ENCODE measurements at regions not wholly inside any gene's neighbourhood (a gene's known extent, or its start where the extent isn't known, plus 50 kb on each side); places are given as distances from the start of the nearest gene placed in this dataset.
A peak's percentile ranks its signal among the peaks of the same experiment; 100 is the strongest.

DNA sequence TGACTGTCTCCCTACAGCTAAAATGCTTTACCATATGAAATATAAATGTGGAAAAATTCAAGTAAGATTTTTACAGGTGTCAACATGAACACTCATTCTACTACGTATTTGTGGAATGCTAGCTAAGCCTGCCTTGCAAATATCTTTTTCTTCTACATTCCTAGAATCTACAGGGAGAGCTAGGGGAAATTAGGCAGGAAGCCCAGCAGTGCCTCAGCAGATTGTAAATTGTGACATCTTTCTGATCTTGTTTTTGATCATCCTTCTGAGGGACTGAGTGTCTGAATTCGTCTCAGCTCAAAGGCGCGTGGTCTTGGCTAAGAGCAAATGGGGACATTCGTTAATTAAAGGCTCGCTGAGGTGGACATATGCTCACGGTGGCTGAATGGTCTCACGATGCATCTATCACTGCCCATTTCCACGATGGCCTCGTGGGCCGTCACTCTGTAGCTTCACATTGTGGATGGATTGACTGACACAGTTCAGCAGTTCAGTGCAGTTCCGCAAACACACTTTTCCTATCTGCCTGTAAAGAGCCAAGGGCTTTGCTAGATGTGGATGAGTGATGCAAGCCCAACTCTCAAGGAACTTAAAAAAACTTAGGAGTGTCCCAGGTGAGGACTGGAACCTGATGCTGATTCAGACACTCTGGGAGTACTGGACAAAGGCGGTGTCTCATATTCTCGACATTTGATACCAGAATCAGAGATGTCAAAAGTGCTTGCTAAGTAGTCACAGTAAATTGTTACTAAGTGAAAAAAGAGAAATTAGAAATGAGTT lies 562.5 kb downstream of the EFNB2 start:
- H3K4me3 ChIP-seq (ENCODE audit: low read depth in 1 of 3, low read length in 3 of 3), result no peak overlapping the region
- peaks cover 0 to 1% of the 10 kb centered on the region in 2 donors for H3K9me3 ChIP-seq (ENCODE audit: control insufficient read depth in 2 of 2, insufficient read depth in 1 of 2, low read depth in 1 of 2, low read length in 1 of 2)
- no peak overlapping the region for H3K27ac ChIP-seq (ENCODE audit: low read depth in 1 of 3, low read length in 2 of 3)
- no peak for FAIRE-seq
- whole genome bisulfite sequencing, 3 donors, result 92 to 95% (median 95%) methylated on average over 14 of the region's 14 CpGs
- peaks cover 0 to 14% (median 6%) of the 10 kb centered on the region in 3 donors for H3K4me1 ChIP-seq (ENCODE audit: control insufficient read depth in 3 of 3, insufficient read depth in 2 of 3, low read depth in 1 of 3, low read length in 2 of 3)
- no peaks in the 10 kb centered on the region for H3K27me3 ChIP-seq (ENCODE audit: control insufficient read depth in 3 of 3, insufficient read depth in 3 of 3, low read length in 3 of 3)
- H3K36me3 ChIP-seq (ENCODE audit: control insufficient read depth in 3 of 3, insufficient read depth in 2 of 3, low read depth in 1 of 3, low read length in 3 of 3), result no peaks in the 10 kb centered on the region
- DNase-seq, result no peak

DNA sequence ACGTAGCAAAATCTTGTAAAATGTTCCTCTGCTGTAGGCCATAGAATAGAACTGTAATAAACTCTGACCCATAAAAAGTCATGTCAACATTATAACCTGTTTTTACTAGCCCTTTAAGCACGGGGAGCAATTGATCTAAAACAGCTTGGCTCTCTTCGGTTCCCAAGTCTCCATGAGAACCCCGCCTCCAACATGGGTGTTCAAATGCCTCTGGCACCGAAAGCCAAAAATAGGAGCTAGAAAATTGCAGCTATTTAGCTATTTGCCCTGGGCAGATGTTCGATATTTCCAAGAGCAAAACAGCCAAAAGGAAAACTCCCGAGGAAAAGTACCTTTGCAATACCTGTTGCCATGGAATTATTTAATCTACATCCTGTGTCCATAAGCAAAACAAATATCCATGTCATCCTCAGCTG lies 563.1 kb downstream of the EFNB2 start:
- DNase-seq (peak; percentile 12 to 48), FAIRE-seq (no peak)
- 26 to 48% (median 44%) methylated on average over 7 of the region's 7 CpGs for WGBS, 3 donors
- no peak overlapping the region for H3K4me3 ChIP-seq (ENCODE audit: low read depth in 1 of 3, low read length in 3 of 3)
- no peak overlapping the region for H3K27ac ChIP-seq (ENCODE audit: low read depth in 1 of 3, low read length in 2 of 3)
- H3K27me3 ChIP-seq (ENCODE audit: control insufficient read depth in 3 of 3, insufficient read depth in 3 of 3, low read length in 3 of 3), result no peaks in the 10 kb centered on the region
- H3K36me3 ChIP-seq (ENCODE audit: control insufficient read depth in 3 of 3, insufficient read depth in 2 of 3, low read depth in 1 of 3, low read length in 3 of 3), result no peaks in the 10 kb centered on the region
- peaks cover 0 to 1% of the 10 kb centered on the region in 2 donors for H3K9me3 ChIP-seq (ENCODE audit: control insufficient read depth in 2 of 2, insufficient read depth in 1 of 2, low read depth in 1 of 2, low read length in 1 of 2)
- H3K4me1 ChIP-seq (ENCODE audit: control insufficient read depth in 3 of 3, insufficient read depth in 2 of 3, low read depth in 1 of 3, low read length in 2 of 3), result peaks cover 0 to 14% (median 6%) of the 10 kb centered on the region in 3 donors

DNA sequence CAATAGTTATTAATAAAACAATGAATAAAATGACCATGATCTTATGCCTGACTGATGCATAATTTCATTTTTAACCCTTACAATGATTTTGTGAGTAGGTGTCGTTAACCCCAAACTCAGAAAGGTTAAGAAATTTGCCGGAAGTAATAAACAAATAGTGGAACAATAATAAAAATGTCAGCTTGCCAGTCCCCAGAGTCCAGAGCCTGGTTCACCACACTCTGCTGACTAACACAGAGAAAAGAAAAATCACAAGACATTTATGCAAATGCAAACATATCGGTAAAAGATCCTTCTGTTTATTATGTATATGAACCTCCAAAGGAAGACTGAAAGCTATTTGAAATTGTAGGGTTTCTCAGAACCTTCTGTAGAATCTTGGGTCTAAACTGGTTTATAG lies 563.7 kb downstream of the EFNB2 start:
- peak; percentile 19 to 43 for DNase-seq
- no peak for FAIRE-seq
- peaks cover 0 to 1% of the 10 kb centered on the region in 2 donors for H3K9me3 ChIP-seq (ENCODE audit: control insufficient read depth in 2 of 2, insufficient read depth in 1 of 2, low read depth in 1 of 2, low read length in 1 of 2)
- no peak overlapping the region for H3K4me3 ChIP-seq (ENCODE audit: low read depth in 1 of 3, low read length in 3 of 3)
- no peaks in the 10 kb centered on the region for H3K27me3 ChIP-seq (ENCODE audit: control insufficient read depth in 3 of 3, insufficient read depth in 3 of 3, low read length in 3 of 3)
- peaks cover 0 to 14% (median 6%) of the 10 kb centered on the region in 3 donors for H3K4me1 ChIP-seq (ENCODE audit: control insufficient read depth in 3 of 3, insufficient read depth in 2 of 3, low read depth in 1 of 3, low read length in 2 of 3)
- H3K36me3 ChIP-seq (ENCODE audit: control insufficient read depth in 3 of 3, insufficient read depth in 2 of 3, low read depth in 1 of 3, low read length in 3 of 3), result no peaks in the 10 kb centered on the region
- H3K27ac ChIP-seq (ENCODE audit: low read depth in 1 of 3, low read length in 2 of 3), result no peak overlapping the region
- 36 to 51% (median 48%) methylated on average over 3 of the region's 3 CpGs for WGBS, 3 donors

DNA sequence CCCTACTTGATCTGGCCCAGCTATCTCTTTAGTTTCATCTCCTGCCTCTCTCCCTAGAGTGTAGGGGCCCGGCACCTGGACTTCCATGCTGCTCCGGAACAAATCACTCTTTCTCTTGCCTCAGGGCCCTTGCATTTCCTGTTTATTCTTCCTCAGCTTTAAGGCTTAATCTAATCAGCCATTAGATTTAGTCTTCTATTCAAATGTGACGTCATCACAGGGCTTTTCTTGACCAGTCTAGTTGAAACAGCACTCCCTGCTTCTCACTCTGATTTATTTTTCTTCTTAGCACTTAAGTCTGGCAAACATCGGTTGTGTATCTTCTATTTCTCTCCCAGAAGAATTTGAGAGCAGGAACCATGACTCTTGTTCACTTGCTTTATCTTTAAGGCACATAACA lies 564.1 kb downstream of the EFNB2 start:
- peaks cover 0 to 14% (median 6%) of the 10 kb centered on the region in 3 donors for H3K4me1 ChIP-seq (ENCODE audit: control insufficient read depth in 3 of 3, insufficient read depth in 2 of 3, low read depth in 1 of 3, low read length in 2 of 3)
- no peaks in the 10 kb centered on the region for H3K27me3 ChIP-seq (ENCODE audit: control insufficient read depth in 3 of 3, insufficient read depth in 3 of 3, low read length in 3 of 3)
- no peak overlapping the region for H3K27ac ChIP-seq (ENCODE audit: low read depth in 1 of 3, low read length in 2 of 3)
- no peaks in the 10 kb centered on the region for H3K36me3 ChIP-seq (ENCODE audit: control insufficient read depth in 3 of 3, insufficient read depth in 2 of 3, low read depth in 1 of 3, low read length in 3 of 3)
- DNase-seq (no peak), FAIRE-seq (no peak)
- peaks cover 0 to 1% of the 10 kb centered on the region in 2 donors for H3K9me3 ChIP-seq (ENCODE audit: control insufficient read depth in 2 of 2, insufficient read depth in 1 of 2, low read depth in 1 of 2, low read length in 1 of 2)
- H3K4me3 ChIP-seq (ENCODE audit: low read depth in 1 of 3, low read length in 3 of 3), result no peak overlapping the region
- 65 to 74% (median 71%) methylated on average over 4 of the region's 4 CpGs for WGBS, 3 donors

DNA sequence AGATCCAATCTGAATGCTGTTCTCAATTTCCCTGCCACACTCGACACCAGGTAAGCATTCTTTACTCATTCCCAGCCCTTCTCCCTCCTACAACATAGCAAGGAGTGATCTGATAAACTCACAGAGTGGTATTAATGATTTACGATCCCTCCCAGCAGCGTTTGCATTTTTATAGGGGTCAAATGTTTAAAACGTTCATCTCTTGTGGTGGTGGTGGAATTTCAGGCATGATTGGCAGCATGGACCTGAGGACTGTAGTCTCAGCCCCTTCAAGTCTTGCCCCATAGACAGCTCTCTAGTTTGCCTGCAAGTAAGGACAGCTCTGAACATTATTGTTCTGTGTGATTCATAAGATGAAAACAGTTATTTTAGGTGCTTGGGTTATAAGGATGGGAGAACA lies 565.7 kb downstream of the EFNB2 start:
- peaks cover 0 to 14% (median 6%) of the 10 kb centered on the region in 3 donors for H3K4me1 ChIP-seq (ENCODE audit: control insufficient read depth in 3 of 3, insufficient read depth in 2 of 3, low read depth in 1 of 3, low read length in 2 of 3)
- no peaks in the 10 kb centered on the region for H3K36me3 ChIP-seq (ENCODE audit: control insufficient read depth in 3 of 3, insufficient read depth in 2 of 3, low read depth in 1 of 3, low read length in 3 of 3)
- no peaks in the 10 kb centered on the region for H3K27me3 ChIP-seq (ENCODE audit: control insufficient read depth in 3 of 3, insufficient read depth in 3 of 3, low read length in 3 of 3)
- H3K4me3 ChIP-seq (ENCODE audit: low read depth in 1 of 3, low read length in 3 of 3), result no peak overlapping the region
- H3K9me3 ChIP-seq (ENCODE audit: control insufficient read depth in 2 of 2, insufficient read depth in 1 of 2, low read depth in 1 of 2, low read length in 1 of 2), result peaks cover 0 to 1% of the 10 kb centered on the region in 2 donors
- no peak overlapping the region for H3K27ac ChIP-seq (ENCODE audit: low read depth in 1 of 3, low read length in 2 of 3)
- WGBS, 3 donors, result 9 to 36% (median 20%) methylated on average over 4 of the region's 4 CpGs
- FAIRE-seq (no peak), DNase-seq (peak; percentile 70 to 80)

DNA sequence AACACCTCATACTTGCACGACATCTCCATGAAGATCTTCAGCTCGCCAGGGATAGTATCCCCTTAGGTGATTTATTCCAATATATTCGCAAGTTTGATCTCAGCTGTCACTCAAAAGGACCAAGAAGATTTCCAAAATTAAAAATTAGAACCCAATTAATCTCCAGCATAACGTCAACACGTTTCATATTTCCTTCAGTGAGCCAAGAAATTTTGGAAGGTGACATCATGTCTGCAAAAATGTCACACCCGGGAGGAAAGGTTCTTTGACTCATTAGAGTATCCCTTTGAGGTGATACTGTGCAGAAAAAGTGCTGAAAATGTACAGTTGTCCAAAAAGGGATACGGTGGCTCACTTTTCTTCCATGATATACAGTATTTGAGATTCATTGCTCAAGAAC lies 569.6 kb downstream of the EFNB2 start:
- Histone ChIP-seq H3K4me3 (ENCODE audit: low read depth in 1 of 3, low read length in 3 of 3) (no peak overlapping the region), H3K27ac (ENCODE audit: low read depth in 1 of 3, low read length in 2 of 3) (no peak overlapping the region), H3K27me3 (ENCODE audit: control insufficient read depth in 3 of 3, insufficient read depth in 3 of 3, low read length in 3 of 3) (no peaks in the 10 kb centered on the region), H3K36me3 (ENCODE audit: control insufficient read depth in 3 of 3, insufficient read depth in 2 of 3, low read depth in 1 of 3, low read length in 3 of 3) (no peaks in the 10 kb centered on the region), H3K4me1 (ENCODE audit: control insufficient read depth in 3 of 3, insufficient read depth in 2 of 3, low read depth in 1 of 3, low read length in 2 of 3) (peaks cover 0 to 14% (median 2%) of the 10 kb centered on the region in 3 donors), H3K9me3 (ENCODE audit: control insufficient read depth in 2 of 2, insufficient read depth in 1 of 2, low read depth in 1 of 2, low read length in 1 of 2) (no peaks in the 10 kb centered on the region)
- FAIRE-seq (no peak), DNase-seq (no peak)
- 84 to 86% (median 86%) methylated on average over 7 of the region's 7 CpGs for WGBS, 3 donors

DNA sequence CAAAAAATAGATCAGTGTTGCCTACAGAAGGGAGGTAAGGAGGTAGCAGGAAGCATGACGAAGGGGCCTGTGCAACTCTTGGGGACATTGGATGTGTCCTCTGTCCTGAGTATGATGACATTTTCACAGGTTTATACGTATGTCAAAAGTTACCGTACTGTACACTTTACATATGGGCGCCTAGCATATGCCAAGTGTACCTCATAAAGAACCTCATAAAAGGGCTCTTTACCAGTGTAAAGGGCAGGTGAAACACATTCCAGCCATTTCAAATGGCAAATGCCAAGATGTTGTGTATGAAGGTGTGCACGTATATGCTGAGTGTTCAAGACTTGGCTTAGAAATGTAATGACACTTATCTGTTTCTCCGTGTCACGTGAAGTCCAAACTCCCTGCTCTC lies 573.4 kb downstream of the EFNB2 start:
- Histone ChIP-seq H3K9me3 (ENCODE audit: control insufficient read depth in 2 of 2, insufficient read depth in 1 of 2, low read depth in 1 of 2, low read length in 1 of 2) (no peaks in the 10 kb centered on the region), H3K4me3 (ENCODE audit: low read depth in 1 of 3, low read length in 3 of 3) (no peak overlapping the region), H3K4me1 (ENCODE audit: control insufficient read depth in 3 of 3, insufficient read depth in 2 of 3, low read depth in 1 of 3, low read length in 2 of 3) (no peaks in the 10 kb centered on the region), H3K36me3 (ENCODE audit: control insufficient read depth in 3 of 3, insufficient read depth in 2 of 3, low read depth in 1 of 3, low read length in 3 of 3) (no peaks in the 10 kb centered on the region), H3K27me3 (ENCODE audit: control insufficient read depth in 3 of 3, insufficient read depth in 3 of 3, low read length in 3 of 3) (no peaks in the 10 kb centered on the region), H3K27ac (ENCODE audit: low read depth in 1 of 3, low read length in 2 of 3) (no peak overlapping the region)
- FAIRE-seq (no peak), DNase-seq (no peak)
- WGBS, 3 donors, result 94 to 96% (median 95%) methylated on average over 7 of the region's 7 CpGs

DNA sequence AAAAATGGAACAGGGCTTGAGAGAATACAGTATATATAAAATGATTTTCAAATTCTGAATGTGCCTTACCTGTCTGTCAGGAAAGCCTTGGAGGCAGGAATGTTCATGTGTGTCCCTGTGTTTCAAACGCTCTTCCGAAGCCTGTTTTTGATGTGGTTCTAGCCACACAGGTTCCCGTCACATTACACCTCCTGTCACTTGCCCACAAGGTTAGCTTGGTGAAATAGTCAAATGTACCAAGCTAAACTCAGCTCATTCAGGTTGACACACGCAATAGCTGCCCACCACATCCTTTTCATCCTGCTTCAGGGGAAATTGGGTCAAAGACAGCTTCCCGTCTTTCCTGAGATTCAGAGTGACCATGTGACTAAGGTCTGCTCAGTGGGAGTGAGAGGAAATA lies 574.0 kb downstream of the EFNB2 start:
- WGBS, 3 donors, result 79 to 89% (median 82%) methylated on average over 5 of the region's 5 CpGs
- FAIRE-seq (no peak), DNase-seq (no peak)
- H3K4me1 ChIP-seq (ENCODE audit: control insufficient read depth in 3 of 3, insufficient read depth in 2 of 3, low read depth in 1 of 3, low read length in 2 of 3), result no peaks in the 10 kb centered on the region
- no peak overlapping the region for H3K27ac ChIP-seq (ENCODE audit: low read depth in 1 of 3, low read length in 2 of 3)
- H3K36me3 ChIP-seq (ENCODE audit: control insufficient read depth in 3 of 3, insufficient read depth in 2 of 3, low read depth in 1 of 3, low read length in 3 of 3), result no peaks in the 10 kb centered on the region
- H3K9me3 ChIP-seq (ENCODE audit: control insufficient read depth in 2 of 2, insufficient read depth in 1 of 2, low read depth in 1 of 2, low read length in 1 of 2), result no peaks in the 10 kb centered on the region
- H3K27me3 ChIP-seq (ENCODE audit: control insufficient read depth in 3 of 3, insufficient read depth in 3 of 3, low read length in 3 of 3), result no peaks in the 10 kb centered on the region
- no peak overlapping the region for H3K4me3 ChIP-seq (ENCODE audit: low read depth in 1 of 3, low read length in 3 of 3)

DNA sequence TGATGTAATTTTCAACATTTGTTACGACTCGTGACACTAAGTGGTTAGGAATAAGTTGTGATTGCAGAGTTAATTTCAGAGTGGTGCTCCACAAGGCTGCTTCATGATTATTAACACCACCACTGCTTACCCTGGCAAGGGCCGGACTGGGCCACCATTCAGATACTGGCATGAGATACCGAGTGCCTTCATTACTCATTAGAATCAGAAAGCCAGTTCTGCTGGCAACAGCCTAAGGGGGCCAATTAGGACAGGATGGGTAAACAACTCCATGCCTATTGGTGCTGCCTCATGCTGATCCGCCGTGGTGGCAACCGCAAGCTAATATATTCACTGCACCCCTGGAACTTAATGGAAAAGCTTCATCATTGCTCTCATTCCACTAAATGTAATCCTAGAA lies 575.1 kb downstream of the EFNB2 start:
- no peak for FAIRE-seq
- Histone ChIP-seq H3K27me3 (ENCODE audit: control insufficient read depth in 3 of 3, insufficient read depth in 3 of 3, low read length in 3 of 3) (no peaks in the 10 kb centered on the region), H3K27ac (ENCODE audit: low read depth in 1 of 3, low read length in 2 of 3) (no peak overlapping the region), H3K4me1 (ENCODE audit: control insufficient read depth in 3 of 3, insufficient read depth in 2 of 3, low read depth in 1 of 3, low read length in 2 of 3) (no peaks in the 10 kb centered on the region), H3K9me3 (ENCODE audit: control insufficient read depth in 2 of 2, insufficient read depth in 1 of 2, low read depth in 1 of 2, low read length in 1 of 2) (no peaks in the 10 kb centered on the region), H3K36me3 (ENCODE audit: control insufficient read depth in 3 of 3, insufficient read depth in 2 of 3, low read depth in 1 of 3, low read length in 3 of 3) (no peaks in the 10 kb centered on the region), H3K4me3 (ENCODE audit: low read depth in 1 of 3, low read length in 3 of 3) (no peak overlapping the region)
- WGBS, 3 donors, result 93 to 97% (median 93%) methylated on average over 7 of the region's 7 CpGs
- no peak for DNase-seq
